Right lobe of liver (tissue), 6 donors: ENCODE measurements at regions not wholly inside any gene's neighbourhood (a gene's known extent, or its start where the extent isn't known, plus 50 kb on each side); places are given as distances from the start of the nearest gene placed in this dataset.

Source experiments
- ATAC-seq, 4 donors: fragments of 200-7000 bp; cut with Tn5 transposase; one replicate each; pipeline ENCODE4 v1.9.1; 2020; ENCODE audit warnings: mild to moderate bottlenecking in 4 of 4, moderate library complexity in 4 of 4
- DNase-seq, 3 donors: peaks; one replicate each; pipeline ENCODE4 v3.0.0-alpha.2; 2020
- H3K27ac ChIP-seq, 3 donors: fragments of 200-600 bp; one replicate each; pipeline ENCODE4 v1.8.0; 2022
- H3K27me3 ChIP-seq, 2 donors: fragments of 200-600 bp; one replicate each; pipeline ENCODE4 v1.8.0; 2022
- H3K36me3 ChIP-seq, 4 donors: fragments of 200-600 bp; sonication (generic) in 1 of 4; one replicate each; pipeline versions ENCODE4 v1.5.1 to v1.8.0; 2017 to 2022; ENCODE audit warnings: control low read depth in 1 of 4
- H3K4me1 ChIP-seq, 4 donors: fragments of 200-600 bp; sonication (generic) in 1 of 4; one replicate each; pipeline versions ENCODE4 v1.5.1 to v1.8.0; 2017 to 2022; ENCODE audit warnings: control low read depth in 1 of 4
- H3K4me3 ChIP-seq, 3 donors: fragments of 200-600 bp; one replicate each; pipeline ENCODE4 v1.8.0; 2022
- H3K9me3 ChIP-seq, 4 donors: fragments of 200-600 bp; sonication (generic) in 1 of 4; one replicate each; pipeline versions ENCODE4 v1.5.1 to v1.8.0; 2017 to 2022; ENCODE audit warnings: control low read depth in 1 of 4
- CTCF ChIP-seq, 4 donors: fragments of 200-600 bp in 3 of 4; fragments of 450-650 bp in 1 of 4; IDR thresholded peaks; one replicate each; pipeline versions ENCODE4 v1.5.1 to v1.8.0; 2016 to 2022; ENCODE audit warnings: antibody characterized with exemption in 4 of 4, mild to moderate bottlenecking in 2 of 4
- POLR2A ChIP-seq: fragments of 450-650 bp; IDR thresholded peaks from one replicate; pipeline ENCODE4 v1.6.1; 2017; ENCODE audit warnings: antibody characterized with exemption, mild to moderate bottlenecking
- WGBS: methylation state at CpG from one replicate; pipeline ENCODE4 v1.1.6; 2018; ENCODE audit warnings: low coverage, low lambda C conversion rate; ENCODE audit not compliant: insufficient coverage; ENCODE audit errors: missing lambda C conversion rate; 5-methylcytosine and 5-hydroxymethylcytosine counted together
- intact Hi-C, 2 donors: fragments of 100-400 bp; cut with DNase I; formaldehyde crosslinking; loops; one replicate each; pipeline versions ENCODE4 v1.11.2 to v1.14.1; 2022
- donor health status: DM: no; HTN: yes; CAD: no.
- donor health status: DM: no; HTN: no; CAD: no.
- donor health status: DM: no; HTN: no; CAD: no.
- donor health status: DM: no; HTN: yes; CAD: no.
- donor health status: DM: no; HTN: yes; CAD: no.

GRCh38 chr9:22238809-22239684, 207.6 kb upstream of the DMRTA1 start:
- ATAC-seq (peak; percentile 56 to 74 (median 66)), DNase-seq (no peak)
- no peak for TF ChIP-seq POLR2A
- TF ChIP-seq CTCF (IDR thresholded peaks at IDR 0.05) = peak; percentile 20 to 56 (median 48)

GRCh38 chr9:22240619-22241018, 206.0 kb upstream of the DMRTA1 start:
- 26% methylated on average over 1 of the region's 1 CpG for WGBS
- Histone ChIP-seq H3K9me3 (no peaks in the 10 kb centered on the region), H3K36me3 (no peaks in the 10 kb centered on the region), H3K4me1 (no peaks in the 10 kb centered on the region), H3K27me3 (no peaks in the 10 kb centered on the region), H3K27ac (no peak overlapping the region), H3K4me3 (no peak overlapping the region)
- no peak for TF ChIP-seq CTCF (IDR thresholded peaks at IDR 0.05)
- TF ChIP-seq POLR2A = no peak
- DNase-seq (no peak), ATAC-seq (peak in 1 of 4 donors; percentile 43)
- intact Hi-C loops = no loop called here

More at GRCh38 chr9:22238809-22239684, 207.6 kb upstream of the DMRTA1 start:
- Histone ChIP-seq H3K27me3 (no peaks in the 10 kb centered on the region), H3K9me3 (no peaks in the 10 kb centered on the region), H3K36me3 (no peaks in the 10 kb centered on the region), H3K4me3 (no peak overlapping the region), H3K4me1 (no peaks in the 10 kb centered on the region), H3K27ac (no peak overlapping the region)
- intact Hi-C loops = no loop called here
- WGBS = 14% methylated on average over 9 of the region's 9 CpGs

GRCh38 chr9:22241024-22241423, 205.6 kb upstream of the DMRTA1 start:
- WGBS = 55% methylated on average over 3 of the region's 3 CpGs
- no peak for TF ChIP-seq POLR2A
- no peak for TF ChIP-seq CTCF (IDR thresholded peaks at IDR 0.05)
- Histone ChIP-seq H3K36me3 (no peaks in the 10 kb centered on the region), H3K4me1 (no peaks in the 10 kb centered on the region), H3K27me3 (no peaks in the 10 kb centered on the region), H3K9me3 (no peaks in the 10 kb centered on the region), H3K4me3 (no peak overlapping the region), H3K27ac (no peak overlapping the region)
- intact Hi-C loops = no loop called here
- no peak for ATAC-seq
- DNase-seq = no peak

GRCh38 chr9:22241611-22242010, 205.0 kb upstream of the DMRTA1 start:
- no peak for TF ChIP-seq CTCF (IDR thresholded peaks at IDR 0.05)
- no peak for TF ChIP-seq POLR2A
- no peak overlapping the region for H3K4me3 ChIP-seq
- ATAC-seq = peak in 1 of 4 donors; percentile 40

More at GRCh38 chr9:22241611-22242010, 205.0 kb upstream of the DMRTA1 start:
- Histone ChIP-seq H3K36me3 (no peaks in the 10 kb centered on the region), H3K27ac (no peak overlapping the region), H3K4me1 (no peaks in the 10 kb centered on the region), H3K9me3 (no peaks in the 10 kb centered on the region), H3K27me3 (no peaks in the 10 kb centered on the region)
- intact Hi-C loops = no loop called here
- no peak for DNase-seq
